ENCODE measurements at regions not wholly inside any gene's neighbourhood (a gene's known extent, or its start where the extent isn't known, plus 50 kb on each side); places are given as distances from the start of the nearest gene placed in this dataset.

DNA sequence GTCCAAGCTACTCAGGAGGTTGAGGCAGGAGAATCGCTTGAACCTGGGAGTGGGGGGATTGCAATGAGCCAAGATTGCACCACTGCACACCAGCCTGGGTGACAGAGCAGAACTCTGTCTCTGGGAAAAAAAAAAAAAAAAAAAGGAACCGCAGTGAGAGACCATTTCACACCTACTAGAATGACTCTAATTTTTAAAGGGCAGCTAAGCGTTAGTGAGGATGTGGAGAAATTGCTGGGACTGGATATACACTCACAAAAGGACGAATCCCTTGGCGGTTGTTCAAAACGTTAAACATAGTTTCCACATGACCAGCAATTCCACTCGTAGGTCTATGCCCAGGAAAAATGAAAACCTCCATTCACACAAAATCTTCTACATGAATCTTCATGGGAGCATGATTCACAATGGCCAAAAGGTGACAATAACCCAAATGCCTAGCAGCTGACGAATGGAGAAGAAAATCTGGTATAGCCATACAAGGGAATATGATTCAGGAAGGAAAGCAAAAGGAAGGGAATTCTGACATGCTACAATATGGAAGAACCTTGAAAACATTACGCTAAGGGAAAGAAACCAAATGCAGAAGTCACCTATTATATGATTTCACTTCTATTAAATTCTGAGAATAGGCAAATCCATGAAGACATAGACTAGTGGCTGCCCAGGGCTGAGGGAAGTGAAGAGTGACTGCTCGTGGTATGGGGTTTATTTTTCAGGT, 127.0 kb downstream of the CHSY1 start:
- peak overlapping the region; percentile 49 for H3K4me3 Mint-ChIP-seq
- no peak for DNase-seq
- H3K36me3 Mint-ChIP-seq: peaks cover 25% of the 10 kb centered on the region
- peaks cover 4% of the 10 kb centered on the region for H3K9me3 Mint-ChIP-seq
- ATAC-seq (ENCODE audit: low read depth): no peak
- H3K27ac Mint-ChIP-seq: peak overlapping the region; percentile 83
- H3K27me3 Mint-ChIP-seq: no peaks in the 10 kb centered on the region
- H3K4me1 Mint-ChIP-seq: peaks cover 57% of the 10 kb centered on the region
- POLR2A ChIA-PET: interaction anchor here (0.6 to 2.6 kb wide), 4 partner anchors 12 to 127 kb away, joined by 3 to 12 read pairs (median 4); partner anchors contain the start of gene CHSY1

DNA sequence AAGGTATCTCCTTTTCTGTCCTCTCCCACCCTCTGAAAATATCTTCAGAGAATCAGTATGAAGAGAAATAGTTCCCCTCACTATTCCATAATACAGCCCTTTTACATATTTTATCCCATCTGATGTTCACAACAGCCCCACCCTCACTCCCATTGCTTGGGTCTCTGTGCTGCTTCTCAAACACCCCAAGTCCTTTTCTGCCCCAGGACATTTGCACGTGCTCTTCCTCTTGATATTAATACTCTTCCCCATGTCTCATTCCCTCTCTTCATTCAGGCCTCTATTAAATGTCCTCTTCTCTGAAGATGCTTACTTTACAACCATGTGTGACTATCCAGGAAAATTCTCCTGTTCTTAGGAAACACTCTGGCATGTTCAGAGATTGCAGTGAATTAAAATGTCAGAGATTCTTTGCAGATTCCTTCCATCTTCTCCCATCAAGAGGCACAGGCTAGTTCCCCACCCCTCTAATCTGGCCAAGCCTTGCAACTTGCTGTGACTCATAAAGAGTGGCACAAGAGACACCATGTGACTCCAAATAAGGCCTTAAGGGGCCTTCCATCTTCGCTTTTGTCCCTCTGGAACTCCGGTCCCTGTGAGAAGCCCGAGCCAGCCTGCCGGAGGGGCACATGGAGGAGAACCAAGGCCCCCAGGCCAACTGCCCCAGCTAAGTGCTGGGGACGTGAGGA, 128.5 kb downstream of the CHSY1 start:
- ATAC-seq (ENCODE audit: low read depth) (no peak), DNase-seq (no peak)
- H3K4me1 Mint-ChIP-seq: peaks cover 51% of the 10 kb centered on the region
- peaks cover 17% of the 10 kb centered on the region for H3K36me3 Mint-ChIP-seq
- H3K4me3 Mint-ChIP-seq: peak overlapping the region; percentile 6
- peak overlapping the region; percentile 44 for H3K27ac Mint-ChIP-seq
- H3K27me3 Mint-ChIP-seq: no peaks in the 10 kb centered on the region
- peaks cover 2% of the 10 kb centered on the region for H3K9me3 Mint-ChIP-seq
- POLR2A ChIA-PET: interaction anchor here (0.5 to 1.7 kb wide), 3 partner anchors 14 to 129 kb away, joined by 3 to 6 read pairs (median 4); partner anchors contain the start of gene CHSY1

DNA sequence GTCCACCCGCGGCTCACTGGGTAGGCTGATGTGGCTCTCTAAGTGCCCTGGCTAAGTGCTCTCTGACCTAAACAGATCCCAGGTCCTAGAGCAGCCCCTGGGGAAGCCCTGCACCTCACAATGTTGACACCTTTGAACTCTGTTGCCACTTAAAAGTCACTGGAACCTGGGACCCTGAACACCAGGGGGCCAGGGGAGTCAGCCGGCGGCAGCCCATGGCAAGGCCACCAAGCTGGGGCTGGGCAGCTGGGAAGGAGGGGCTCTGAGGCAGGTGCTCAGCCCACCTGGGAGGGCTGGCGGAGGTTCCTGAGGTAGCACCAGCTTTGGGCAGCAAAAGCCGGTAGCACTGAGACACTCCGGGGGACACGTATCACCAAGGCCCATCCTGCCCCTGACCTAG, 129.0 kb downstream of the CHSY1 start:
- ATAC-seq (ENCODE audit: low read depth) (no peak), DNase-seq (no peak)
- peak overlapping the region; percentile 28 for H3K27ac Mint-ChIP-seq
- POLR2A ChIA-PET: interaction anchor here (1.1 kb wide), 1 partner anchor 14 kb away, joined by 4 read pairs; no protein-coding TSS in a partner anchor
- H3K36me3 Mint-ChIP-seq: peaks cover 11% of the 10 kb centered on the region
- no peaks in the 10 kb centered on the region for H3K27me3 Mint-ChIP-seq
- H3K4me1 Mint-ChIP-seq: peaks cover 45% of the 10 kb centered on the region
- H3K4me3 Mint-ChIP-seq: peak overlapping the region; percentile 11
- H3K9me3 Mint-ChIP-seq: no peaks in the 10 kb centered on the region

- no peak for ATAC-seq (ENCODE audit: low read depth)
- Mint-ChIP-seq H3K27me3 (no peaks in the 10 kb centered on the region), H3K4me1 (peaks cover 40% of the 10 kb centered on the region), H3K9me3 (no peaks in the 10 kb centered on the region), H3K36me3 (peaks cover 8% of the 10 kb centered on the region), H3K27ac (peak overlapping the region; percentile 81), H3K4me3 (peak overlapping the region; percentile 47)
- DNase-seq: no peak
- POLR2A ChIA-PET: interaction anchor here (0.6 to 1.1 kb wide), 3 partner anchors 14 to 130 kb away, joined by 3 to 4 read pairs (median 3); partner anchors contain the start of gene CHSY1
Measured at GRCh38 chr15:101122266-101122665, 129.6 kb downstream of the CHSY1 start.

- no peaks in the 10 kb centered on the region for H3K9me3 Mint-ChIP-seq
- DNase-seq (no peak), ATAC-seq (ENCODE audit: low read depth) (no peak)
- peaks cover 8% of the 10 kb centered on the region for H3K36me3 Mint-ChIP-seq
- peak overlapping the region; percentile 47 for H3K4me3 Mint-ChIP-seq
- POLR2A ChIA-PET: interaction anchor here (0.6 to 1.1 kb wide), 3 partner anchors 15 to 130 kb away, joined by 3 to 4 read pairs (median 3); partner anchors contain the start of gene CHSY1
- no peaks in the 10 kb centered on the region for H3K27me3 Mint-ChIP-seq
- H3K27ac Mint-ChIP-seq: peak overlapping the region; percentile 81
- peaks cover 38% of the 10 kb centered on the region for H3K4me1 Mint-ChIP-seq
Measured at GRCh38 chr15:101121511-101122090, 130.2 kb downstream of the CHSY1 start.

DNA sequence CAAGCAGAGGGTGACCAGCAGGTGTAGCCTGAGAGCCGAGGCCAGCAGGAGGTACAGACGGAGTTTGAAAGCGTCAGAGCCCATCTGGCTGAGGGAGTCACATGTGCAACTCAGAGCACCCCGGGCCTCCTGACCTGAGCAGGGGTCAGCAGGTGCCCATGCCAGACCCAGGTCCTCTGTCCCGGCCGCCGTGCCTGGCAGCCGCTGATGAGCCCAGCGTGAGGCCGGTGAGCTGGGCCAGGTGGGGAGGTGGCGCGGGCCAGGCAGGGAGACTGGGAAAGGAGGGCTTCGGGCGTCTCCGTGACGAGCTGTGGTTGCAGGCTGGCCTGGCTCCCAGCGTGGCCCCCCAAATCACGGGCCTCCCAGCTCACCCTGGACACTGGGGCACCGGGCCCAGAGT, 130.9 kb downstream of the CHSY1 start:
- ATAC-seq (ENCODE audit: low read depth): no peak
- Mint-ChIP-seq H3K4me3 (no peak overlapping the region), H3K9me3 (no peaks in the 10 kb centered on the region), H3K36me3 (peaks cover 8% of the 10 kb centered on the region), H3K27ac (no peak overlapping the region), H3K27me3 (no peaks in the 10 kb centered on the region), H3K4me1 (peaks cover 39% of the 10 kb centered on the region)
- POLR2A ChIA-PET: no interaction called here
- DNase-seq: no peak

- no peak for DNase-seq
- H3K4me3 Mint-ChIP-seq: no peak overlapping the region
- peaks cover 39% of the 10 kb centered on the region for H3K4me1 Mint-ChIP-seq
- H3K27me3 Mint-ChIP-seq: no peaks in the 10 kb centered on the region
- no peak overlapping the region for H3K27ac Mint-ChIP-seq
- POLR2A ChIA-PET: no interaction called here
- no peaks in the 10 kb centered on the region for H3K9me3 Mint-ChIP-seq
- no peak for ATAC-seq (ENCODE audit: low read depth)
- H3K36me3 Mint-ChIP-seq: peaks cover 8% of the 10 kb centered on the region
Measured at GRCh38 chr15:101120473-101120872, 131.4 kb downstream of the CHSY1 start.

Data from activated naive CD8-positive, alpha-beta T cell treated with anti-CD3 and anti-CD28 coated beads, Interleukin-2, amount 10 ng/mL, durations not matched to agents 7 days and 5 days (primary cell).